ENCODE measurements at regions not wholly inside any gene's neighbourhood (a gene's known extent, or its start where the extent isn't known, plus 50 kb on each side); places are given as distances from the start of the nearest gene placed in this dataset.

DNA sequence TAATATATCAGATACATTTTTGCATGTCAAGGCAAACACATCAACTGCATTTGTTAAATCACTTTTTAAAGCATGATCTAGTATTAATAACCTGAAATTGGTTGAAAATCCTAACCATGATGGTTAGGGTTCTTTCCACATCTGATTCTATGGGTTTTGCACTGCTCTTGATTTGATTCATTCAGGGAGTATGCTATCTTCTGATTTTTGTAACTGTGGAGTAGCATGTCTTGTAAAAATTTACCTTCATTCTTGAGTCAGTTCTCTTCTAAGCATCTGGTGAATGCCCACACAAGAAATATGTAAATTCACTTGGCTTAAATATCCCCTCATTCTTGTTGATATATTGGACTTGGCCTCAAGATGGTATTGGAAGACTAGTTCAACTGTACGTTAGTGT, 178.7 kb downstream of the KLF6 start:
- H3K4me3 Mint-ChIP-seq = no peak overlapping the region
- DNase-seq (no peak), ATAC-seq (no peak)
- peaks cover 0 to 4% (median 0%) of the 10 kb centered on the region in 5 donors for H3K27me3 Mint-ChIP-seq
- H3K27ac Mint-ChIP-seq = no peak overlapping the region
- no peaks in the 10 kb centered on the region for H3K4me1 Mint-ChIP-seq
- peaks cover 10 to 60% (median 38%) of the 10 kb centered on the region in 9 donors for H3K9me3 Mint-ChIP-seq
- POLR2A ChIA-PET = no interaction called here
- H3K36me3 Mint-ChIP-seq = peaks cover 0 to 41% (median 14%) of the 10 kb centered on the region in 3 donors

DNA sequence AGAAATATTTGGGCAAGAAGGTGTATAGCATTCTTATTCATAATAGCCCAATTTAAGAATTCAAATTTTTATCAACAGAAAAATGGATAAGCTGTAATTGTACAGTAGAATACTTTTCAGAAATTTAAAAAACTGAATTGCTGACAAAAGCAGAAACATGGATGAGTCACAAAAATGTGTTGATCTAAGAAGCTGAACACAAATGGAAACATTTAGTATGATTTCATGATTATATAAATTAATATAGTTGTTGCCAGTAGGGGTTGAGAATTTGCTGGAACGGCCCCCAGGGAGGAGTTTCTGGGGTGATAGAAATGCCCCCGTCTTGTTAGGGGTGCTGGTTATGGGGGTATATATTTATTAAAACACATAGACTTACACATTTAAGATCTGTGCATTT, 179.1 kb downstream of the KLF6 start:
- DNase-seq (no peak), ATAC-seq (no peak)
- no peaks in the 10 kb centered on the region for H3K4me1 Mint-ChIP-seq
- POLR2A ChIA-PET = no interaction called here
- H3K36me3 Mint-ChIP-seq = peaks cover 0 to 41% (median 14%) of the 10 kb centered on the region in 3 donors
- no peak overlapping the region for H3K27ac Mint-ChIP-seq
- H3K9me3 Mint-ChIP-seq = peaks cover 10 to 56% (median 34%) of the 10 kb centered on the region in 9 donors
- H3K27me3 Mint-ChIP-seq = peaks cover 0 to 4% (median 0%) of the 10 kb centered on the region in 5 donors
- H3K4me3 Mint-ChIP-seq = no peak overlapping the region

DNA sequence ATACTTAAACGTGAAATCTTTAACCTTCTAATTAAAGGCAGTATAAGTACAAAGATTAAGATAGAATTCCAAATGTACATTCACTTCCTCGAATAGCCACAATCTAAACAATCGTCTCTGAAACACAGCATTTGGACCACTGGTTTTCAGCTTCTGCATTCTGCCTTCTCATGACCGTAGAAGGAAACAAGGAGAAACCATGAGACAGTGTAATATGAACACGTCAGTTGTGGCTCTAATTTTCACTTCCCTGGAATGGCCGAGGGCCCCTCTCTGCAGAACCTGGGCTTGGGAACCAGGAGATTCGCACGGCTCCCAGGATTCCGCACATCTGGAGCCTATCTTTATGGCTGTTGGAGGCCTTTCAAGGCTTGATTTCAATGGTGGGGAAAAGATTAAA, 189.3 kb downstream of the KLF6 start:
- Mint-ChIP-seq H3K4me1 (peaks cover 0 to under 1% (median 0%) of the 10 kb centered on the region in 4 donors), H3K36me3 (no peaks in the 10 kb centered on the region), H3K27ac (no peak overlapping the region), H3K9me3 (no peaks in the 10 kb centered on the region), H3K27me3 (peaks cover 5 to 13% (median 6%) of the 10 kb centered on the region in 5 donors), H3K4me3 (no peak overlapping the region)
- ATAC-seq (no peak), DNase-seq (no peak)
- POLR2A ChIA-PET = no interaction called here

DNA sequence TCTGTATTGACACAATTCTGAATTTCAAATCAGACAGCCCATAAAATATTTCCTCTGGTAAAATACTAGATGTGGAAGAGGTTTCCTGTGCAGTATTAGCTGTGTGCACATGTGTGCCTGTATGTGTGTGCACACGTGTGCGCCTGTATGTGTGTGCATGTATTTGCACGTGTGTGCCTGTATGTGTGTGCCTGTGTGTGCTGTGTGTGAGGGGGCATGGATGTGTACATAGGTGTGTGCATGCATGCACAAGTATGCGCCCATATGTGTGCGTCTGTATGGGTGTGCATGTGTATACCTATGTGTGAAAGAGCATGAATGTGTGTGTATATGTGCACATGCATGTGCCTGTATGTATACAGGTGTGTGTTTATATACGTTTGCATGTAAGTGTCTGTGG, 191.4 kb downstream of the KLF6 start:
- peaks cover 0 to 18% (median 5%) of the 10 kb centered on the region in 5 donors for H3K27me3 Mint-ChIP-seq
- no peak overlapping the region for H3K27ac Mint-ChIP-seq

DNA sequence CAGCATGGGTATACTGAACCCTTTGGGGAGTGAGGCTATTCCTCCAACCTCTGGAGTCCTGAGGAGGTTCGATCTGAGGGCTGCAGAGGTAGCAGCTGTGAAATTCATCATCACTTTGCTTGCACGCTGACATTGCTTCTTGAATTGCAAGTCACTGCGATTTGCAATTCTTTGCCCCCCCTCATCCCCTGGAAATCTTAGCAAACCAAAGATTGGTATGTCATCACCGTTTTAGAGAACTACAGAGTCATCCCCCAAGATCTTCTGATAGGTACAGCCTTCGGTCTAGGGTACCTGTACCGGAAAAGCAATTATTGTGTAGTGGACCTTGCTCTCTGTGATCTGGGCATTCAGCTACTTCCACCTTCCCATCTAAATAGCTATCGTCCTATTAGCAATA, 192.6 kb downstream of the KLF6 start:
- H3K9me3 Mint-ChIP-seq = no peaks in the 10 kb centered on the region
- no peak for DNase-seq
- POLR2A ChIA-PET = no interaction called here
- no peaks in the 10 kb centered on the region for H3K36me3 Mint-ChIP-seq
- H3K4me1 Mint-ChIP-seq = peaks cover 0 to 2% (median 0%) of the 10 kb centered on the region in 4 donors
- no peak overlapping the region for H3K4me3 Mint-ChIP-seq
- no peak overlapping the region for H3K27ac Mint-ChIP-seq
- H3K27me3 Mint-ChIP-seq = peaks cover 2 to 18% (median 7%) of the 10 kb centered on the region in 5 donors
- ATAC-seq = no peak

More for the DNA sequence above, 191.4 kb downstream of the KLF6 start:
- Mint-ChIP-seq H3K4me3 (no peak overlapping the region), H3K4me1 (peaks cover 0 to 2% (median 0%) of the 10 kb centered on the region in 4 donors), H3K36me3 (no peaks in the 10 kb centered on the region), H3K9me3 (no peaks in the 10 kb centered on the region)
- DNase-seq (no peak), ATAC-seq (no peak)
- POLR2A ChIA-PET = no interaction called here

DNA sequence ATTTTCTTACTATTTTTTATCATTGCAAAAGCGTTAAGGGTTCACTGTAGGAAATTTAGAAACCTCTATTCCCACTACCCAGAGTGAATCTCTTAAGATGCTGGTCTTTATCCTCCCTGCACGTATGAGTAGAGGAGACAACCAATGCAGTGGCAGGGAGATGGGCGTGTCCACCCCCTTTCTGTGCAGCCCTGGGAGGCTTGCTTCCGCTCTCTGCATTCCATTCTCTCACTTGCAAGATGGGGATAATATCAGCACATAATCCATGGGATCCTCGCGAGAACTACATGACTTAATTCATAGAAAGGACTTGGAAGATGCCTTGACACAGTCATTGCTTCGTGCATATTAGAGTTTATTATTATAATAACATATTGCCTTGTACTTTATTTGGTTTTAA, 196.2 kb downstream of the KLF6 start:
- Mint-ChIP-seq H3K27ac (no peak overlapping the region), H3K36me3 (no peaks in the 10 kb centered on the region), H3K4me1 (peaks cover 0 to 2% (median 0%) of the 10 kb centered on the region in 4 donors), H3K27me3 (peaks cover 3 to 11% (median 8%) of the 10 kb centered on the region in 5 donors), H3K4me3 (no peak overlapping the region), H3K9me3 (no peaks in the 10 kb centered on the region)
- no peak for DNase-seq
- POLR2A ChIA-PET = no interaction called here
- no peak for ATAC-seq

DNA sequence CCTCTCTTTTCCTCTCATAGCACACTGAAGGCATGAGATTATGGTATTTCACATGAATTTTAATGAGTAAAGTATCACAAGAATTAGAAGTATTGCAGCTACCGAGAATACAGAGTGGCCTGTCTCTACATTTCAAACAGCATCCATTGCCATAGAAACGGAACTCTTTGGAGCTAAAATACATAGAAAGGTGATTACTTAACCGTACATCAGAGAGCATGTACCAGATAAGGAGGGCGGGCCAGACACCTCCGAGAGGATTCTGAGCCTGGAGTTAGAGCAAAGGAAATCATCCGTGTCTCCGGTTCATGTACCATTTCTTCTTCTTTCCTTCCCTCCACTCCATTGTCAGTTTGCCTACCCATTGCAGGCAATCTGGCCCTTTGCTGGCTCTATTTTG, 196.7 kb downstream of the KLF6 start:
- H3K9me3 Mint-ChIP-seq = no peaks in the 10 kb centered on the region

DNA sequence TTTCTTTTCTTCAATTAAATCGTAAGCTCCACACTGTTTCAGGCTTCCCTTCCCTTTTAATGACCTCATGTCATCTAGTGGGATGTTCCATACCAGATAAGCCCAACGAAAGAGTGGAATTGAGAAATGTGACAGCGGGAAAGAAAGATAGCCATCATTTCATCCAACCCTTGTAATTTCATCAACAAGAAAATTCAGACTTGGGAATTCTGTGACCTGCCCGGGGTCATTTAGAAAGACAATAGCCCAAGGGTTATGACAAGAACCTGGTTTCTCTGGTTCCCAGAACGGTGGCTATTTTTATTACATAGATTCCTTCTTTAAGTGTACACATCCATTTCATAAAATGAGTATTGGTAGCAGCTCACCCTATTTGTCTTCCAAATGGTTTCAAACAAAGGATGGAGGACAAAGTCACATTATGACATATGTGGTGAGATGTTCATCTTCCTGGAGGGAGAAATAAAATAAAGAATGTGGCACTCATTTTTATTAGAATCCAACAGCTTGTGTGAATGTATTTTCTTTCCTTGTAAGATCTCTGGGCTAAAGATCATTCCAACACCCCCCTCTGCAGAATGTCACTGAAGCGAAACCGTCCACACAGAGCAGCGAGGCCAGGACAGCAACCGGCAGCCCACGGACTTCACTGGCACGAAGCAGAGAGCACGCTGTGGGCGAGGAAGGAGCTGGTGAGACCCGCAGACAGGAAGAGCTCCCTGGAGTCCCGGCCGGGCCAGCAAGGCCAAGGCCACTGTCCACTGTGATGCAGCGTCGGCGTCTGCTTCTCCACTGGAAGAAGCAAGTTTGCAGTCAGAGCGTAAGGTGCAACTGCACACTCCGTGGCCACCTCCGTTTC, 199.9 kb downstream of the KLF6 start:
- Mint-ChIP-seq H3K36me3 (no peaks in the 10 kb centered on the region), H3K27ac (no peak overlapping the region), H3K9me3 (no peaks in the 10 kb centered on the region), H3K4me3 (no peak overlapping the region), H3K27me3 (peaks cover 0 to 8% (median 6%) of the 10 kb centered on the region in 5 donors), H3K4me1 (no peaks in the 10 kb centered on the region)
- no peak for ATAC-seq
- POLR2A ChIA-PET = no interaction called here
- no peak for DNase-seq

More for the DNA sequence above, 196.7 kb downstream of the KLF6 start:
- ATAC-seq (no peak), DNase-seq (no peak)
- Mint-ChIP-seq H3K27ac (no peak overlapping the region), H3K27me3 (peaks cover 3 to 11% (median 8%) of the 10 kb centered on the region in 5 donors), H3K36me3 (no peaks in the 10 kb centered on the region), H3K4me1 (peaks cover 0 to 2% (median 0%) of the 10 kb centered on the region in 4 donors), H3K4me3 (no peak overlapping the region)
- POLR2A ChIA-PET = no interaction called here

DNA sequence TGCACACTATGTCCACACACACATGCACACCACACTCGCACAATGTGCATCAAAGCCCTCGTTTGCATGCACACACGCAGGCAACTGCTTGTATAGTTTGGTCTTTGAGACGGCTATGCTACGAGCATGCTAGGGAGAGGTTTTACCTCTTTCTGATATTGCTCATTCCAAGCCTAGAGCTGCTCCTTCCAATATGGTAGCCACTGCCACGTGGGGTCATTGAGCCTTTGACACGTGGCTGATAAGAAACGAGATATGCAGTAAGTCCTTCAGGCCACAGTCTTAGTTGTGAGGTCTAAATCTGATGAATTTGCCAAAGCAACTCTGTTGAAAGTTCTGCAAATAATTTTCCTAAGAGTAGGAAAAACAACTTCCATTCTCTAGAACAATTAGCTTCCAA, 204.4 kb downstream of the KLF6 start:
- Mint-ChIP-seq H3K4me1 (no peaks in the 10 kb centered on the region), H3K36me3 (no peaks in the 10 kb centered on the region), H3K9me3 (no peaks in the 10 kb centered on the region), H3K4me3 (no peak overlapping the region), H3K27ac (no peak overlapping the region), H3K27me3 (peaks cover 0 to 8% (median 4%) of the 10 kb centered on the region in 5 donors)
- ATAC-seq (no peak), DNase-seq (no peak)
- POLR2A ChIA-PET = no interaction called here

DNA sequence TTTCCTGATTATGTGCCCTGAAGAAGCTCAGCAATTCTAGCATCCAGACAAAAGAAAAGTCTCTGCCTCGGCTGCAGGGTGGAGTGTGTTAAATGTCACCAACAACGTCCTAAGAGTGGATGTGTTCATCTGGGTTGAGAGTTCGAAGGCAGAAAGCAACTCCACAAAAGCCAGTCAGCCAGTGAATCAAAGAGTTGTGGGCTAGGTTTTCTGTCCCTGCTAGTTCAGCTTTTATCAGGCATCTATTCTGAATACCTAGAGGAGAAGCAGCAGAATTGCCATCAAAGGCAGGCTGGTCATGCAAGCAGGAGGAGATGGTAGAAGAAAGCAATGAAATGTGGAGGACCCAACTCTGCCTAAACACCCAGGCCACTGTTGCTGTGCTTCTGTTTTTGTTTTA, 205.2 kb downstream of the KLF6 start:
- no peak for ATAC-seq
- no peaks in the 10 kb centered on the region for H3K4me1 Mint-ChIP-seq
- no peak overlapping the region for H3K27ac Mint-ChIP-seq
- H3K4me3 Mint-ChIP-seq = no peak overlapping the region
- no peak for DNase-seq
- POLR2A ChIA-PET = no interaction called here
- H3K27me3 Mint-ChIP-seq = peaks cover 0 to 8% (median 4%) of the 10 kb centered on the region in 5 donors
- no peaks in the 10 kb centered on the region for H3K36me3 Mint-ChIP-seq
- no peaks in the 10 kb centered on the region for H3K9me3 Mint-ChIP-seq

DNA sequence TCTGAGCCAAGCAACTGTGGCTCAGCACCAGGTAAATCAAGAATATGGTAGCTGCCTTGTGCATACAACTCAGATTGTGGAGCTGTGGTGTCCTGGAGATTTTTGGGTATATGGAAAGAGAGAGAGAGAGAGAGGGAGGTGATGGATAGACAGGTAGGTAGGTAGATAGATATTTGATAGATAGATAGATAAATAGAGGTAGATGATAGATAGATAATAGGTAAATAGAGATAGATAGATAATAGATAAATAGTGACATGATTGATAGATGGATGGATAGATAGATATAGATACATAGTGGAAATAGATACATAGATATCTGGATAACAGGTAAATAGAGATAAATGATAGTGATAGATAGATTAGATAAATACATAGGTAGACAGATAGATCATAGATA, 206.3 kb downstream of the KLF6 start:
- no peaks in the 10 kb centered on the region for H3K9me3 Mint-ChIP-seq
- POLR2A ChIA-PET = no interaction called here
- no peaks in the 10 kb centered on the region for H3K4me1 Mint-ChIP-seq
- no peaks in the 10 kb centered on the region for H3K36me3 Mint-ChIP-seq
- ATAC-seq (no peak), DNase-seq (no peak)
- peaks cover 0 to 8% (median 4%) of the 10 kb centered on the region in 5 donors for H3K27me3 Mint-ChIP-seq
- H3K4me3 Mint-ChIP-seq = peak overlapping the region in 1 of 10 donors; percentile 40
- no peak overlapping the region for H3K27ac Mint-ChIP-seq

DNA sequence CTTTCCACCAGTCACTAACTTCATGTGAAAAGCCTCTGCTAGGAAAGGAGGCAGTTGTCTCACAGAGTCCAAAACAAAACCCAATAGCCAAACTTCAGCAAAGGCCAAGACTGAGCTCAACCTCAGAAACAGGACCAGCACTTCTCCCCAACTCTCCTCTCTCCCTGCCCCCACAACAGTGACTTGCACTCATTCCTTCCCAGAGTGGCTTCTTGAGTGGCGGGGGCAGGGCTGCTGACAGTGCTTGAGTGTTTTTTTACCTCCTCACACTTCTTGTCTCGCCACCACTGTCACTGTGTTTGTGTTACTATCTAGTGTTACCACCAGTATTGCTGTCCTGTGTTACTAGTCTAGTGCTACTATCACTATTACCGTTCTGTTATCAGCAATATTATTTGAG, 206.8 kb downstream of the KLF6 start:
- Mint-ChIP-seq H3K36me3 (no peaks in the 10 kb centered on the region), H3K4me1 (no peaks in the 10 kb centered on the region), H3K9me3 (no peaks in the 10 kb centered on the region), H3K27ac (no peak overlapping the region), H3K4me3 (no peak overlapping the region), H3K27me3 (peaks cover 0 to 8% (median 4%) of the 10 kb centered on the region in 5 donors)
- POLR2A ChIA-PET = no interaction called here
- no peak for DNase-seq
- no peak for ATAC-seq

DNA sequence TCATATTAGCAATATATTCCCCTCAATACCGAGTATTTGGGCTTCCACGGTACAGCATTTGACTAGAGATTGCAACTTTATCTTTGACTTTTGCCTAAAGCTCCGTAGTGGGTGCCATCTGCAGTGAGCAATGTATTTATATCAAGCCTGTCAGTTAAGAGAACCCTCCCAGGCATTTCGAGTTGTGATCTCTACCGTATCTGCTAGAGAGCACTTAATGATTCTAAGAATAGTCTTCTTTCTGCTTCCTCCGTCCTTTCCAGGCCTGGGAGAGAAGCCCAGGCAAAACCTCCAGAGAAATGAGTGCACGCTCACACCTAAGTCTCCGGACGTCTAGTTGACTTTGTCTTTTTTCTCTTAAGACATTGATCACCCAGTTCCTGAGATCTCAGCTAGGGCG, 210.6 kb downstream of the KLF6 start:
- DNase-seq = no peak
- POLR2A ChIA-PET = no interaction called here
- Mint-ChIP-seq H3K4me1 (no peaks in the 10 kb centered on the region), H3K27ac (no peak overlapping the region), H3K36me3 (no peaks in the 10 kb centered on the region), H3K27me3 (peaks cover 0 to 8% (median 4%) of the 10 kb centered on the region in 5 donors), H3K9me3 (no peaks in the 10 kb centered on the region), H3K4me3 (no peak overlapping the region)
- no peak for ATAC-seq

DNA sequence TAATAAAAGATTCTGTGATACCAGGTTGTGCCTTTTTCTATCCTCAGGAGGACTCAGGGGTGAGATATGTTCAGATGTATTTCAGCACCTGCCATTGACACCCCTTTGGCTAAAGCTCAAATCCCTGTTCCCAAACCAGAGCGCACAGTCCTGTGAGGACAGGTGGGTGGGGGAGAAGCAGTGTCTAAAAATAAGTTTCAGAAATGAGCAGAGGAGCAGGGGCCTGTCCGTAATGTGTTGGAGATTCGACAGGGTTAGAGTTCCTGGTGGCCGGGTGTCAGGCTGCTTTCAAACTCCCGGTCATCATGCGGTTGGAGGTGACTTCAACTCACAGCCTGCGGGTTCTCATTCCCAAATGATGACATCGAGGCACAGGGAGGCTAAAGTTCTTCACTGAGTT, 211.5 kb downstream of the KLF6 start:
- ATAC-seq = no peak
- Mint-ChIP-seq H3K4me1 (no peaks in the 10 kb centered on the region), H3K36me3 (no peaks in the 10 kb centered on the region), H3K9me3 (no peaks in the 10 kb centered on the region), H3K27me3 (peaks cover 0 to 7% (median 4%) of the 10 kb centered on the region in 5 donors), H3K27ac (no peak overlapping the region), H3K4me3 (no peak overlapping the region)
- POLR2A ChIA-PET = no interaction called here
- no peak for DNase-seq
